Heart left ventricle (tissue), 16 donors: ENCODE measurements at regions not wholly inside any gene's neighbourhood (a gene's known extent, or its start where the extent isn't known, plus 50 kb on each side); places are given as distances from the start of the nearest gene placed in this dataset.

ENCODE experiments used
- ATAC-seq, 4 donors: fragments of 200-7000 bp; cut with Tn5 transposase; one replicate each; pipeline ENCODE4 v1.9.1; 2020 to 2022; ENCODE audit warnings: moderate library complexity in 4 of 4, mild to moderate bottlenecking in 3 of 4, moderate number of reproducible peaks in 1 of 4
- DNase-seq, 5 donors: peaks; one replicate each; pipeline ENCODE4 v3.0.0-alpha.2; 2020
- H3K27ac ChIP-seq, 12 donors: fragments of 200-600 bp; sonication (generic) in 4 of 12; one replicate each; pipeline versions ENCODE4 v1.5.0 to v1.8.0; 2016 to 2022; ENCODE audit warnings: mild to moderate bottlenecking in 2 of 12
- H3K27me3 ChIP-seq, 9 donors: fragments of 200-600 bp; sonication (generic) in 2 of 9; one replicate each; pipeline versions ENCODE4 v1.5.1 to v1.8.0; 2016 to 2022; ENCODE audit warnings: mild to moderate bottlenecking in 3 of 9
- H3K36me3 ChIP-seq, 9 donors: fragments of 200-600 bp; sonication (generic) in 2 of 9; one replicate each; pipeline versions ENCODE4 v1.5.0 to v1.8.0; 2018 to 2022; ENCODE audit warnings: mild to moderate bottlenecking in 2 of 9
- H3K4me1 ChIP-seq, 12 donors: fragments of 200-600 bp; sonication (generic) in 4 of 12; one replicate each; pipeline versions ENCODE4 v1.5.0 to v1.8.0; 2016 to 2022; ENCODE audit warnings: mild to moderate bottlenecking in 3 of 12
- H3K4me3 ChIP-seq, 12 donors: fragments of 200-600 bp; sonication (generic) in 4 of 12; one replicate each; pipeline versions ENCODE4 v1.5.0 to v1.8.0; 2017 to 2022; ENCODE audit warnings: mild to moderate bottlenecking in 9 of 12, moderate library complexity in 4 of 12
- H3K9me3 ChIP-seq, 12 donors: fragments of 200-600 bp; sonication (generic) in 4 of 12; one replicate each; pipeline versions ENCODE4 v1.5.0 to v1.8.0; 2016 to 2022; ENCODE audit warnings: mild to moderate bottlenecking in 1 of 12
- POLR2A ChIP-seq, 2 donors: fragments of 450-650 bp; IDR thresholded peaks; one replicate each; pipeline ENCODE4 v1.6.1; 2017; ENCODE audit warnings: antibody characterized with exemption in 2 of 2, mild to moderate bottlenecking in 2 of 2, moderate library complexity in 2 of 2
- WGBS, 4 donors: extraction: QIAGEN DNeasy Blood & Tissue Kit in 2 of 4; methylation state at CpG; one replicate each; pipeline versions ENCODE4 v1.1.5 to v1.1.7; 2013 to 2018; 5-methylcytosine and 5-hydroxymethylcytosine counted together
- intact Hi-C, 10 donors: fragments of 100-400 bp; cut with DNase I; formaldehyde crosslinking; loops; one replicate each; pipeline versions ENCODE4 v1.11.1 to v1.14.2; 2022
- TF ChIP-seq, protein P1 (sequence below), 12 donors: fragments of 200-600 bp; sonication (generic) in 4 of 12; IDR thresholded peaks; one replicate each; pipeline versions ENCODE4 v1.5.0 to v1.8.0; 2018 to 2022; ENCODE audit warnings: antibody characterized with exemption in 12 of 12, mild to moderate bottlenecking in 5 of 12
- donor health status: ischemic (EF 13 %, LVEDD 7.1; RV severe dilation, severe dysfunction).
- donor health status: healthy with polysubstance abuse.
- donor health status: DM: no; HTN: yes; CAD: no.
- donor health status: DM: no; HTN: no; CAD: no.
- donor health status: ischemic (EF 25% LVEDD 6.9; RV normal size, moderate dysfunction).
- donor health status: ischemic (EF 25% LVEDD 5.7; RV mildly dilated, moderate dysfunction).
- donor health status: healthy.
- donor health status: DM: yes; HTN: yes; CAD: no.
- donor health status: ischemic (EF 35%, LVEDD 5.7; RV mildly dilated, moderate dysfunction).
- donor health status: nonischemic (EF 11% LVEDD 7.7; RV severe dilation, severe dysfunction).
- donor health status: DM: yes; HTN: yes; CAD: no.
- donor health status: PGD.
- donor health status: ischemic (EF 29% LVEDD 5.4; RV normal size, mild dysfunction).
- donor health status: nonischemic (EF 23%, LVEDD 6.1; RV moderate dilation, normal function).

GRCh38 chr4:66927937-66928336, 617.4 kb downstream of the CENPC start:
- DNase-seq (no peak), ATAC-seq (peak in 1 of 4 donors; percentile 66)
- 31 to 44% (median 32%) methylated on average over 3 of the region's 3 CpGs for WGBS, 4 donors
- Histone ChIP-seq H3K27ac (no peak overlapping the region), H3K4me3 (no peak overlapping the region), H3K27me3 (no peaks in the 10 kb centered on the region), H3K36me3 (no peaks in the 10 kb centered on the region), H3K9me3 (no peaks in the 10 kb centered on the region), H3K4me1 (peaks cover 0 to 4% (median 0%) of the 10 kb centered on the region in 12 donors)
- TF ChIP-seq POLR2A (IDR thresholded peaks at IDR 0.05), result no peak
- TF ChIP-seq, protein P1, sequence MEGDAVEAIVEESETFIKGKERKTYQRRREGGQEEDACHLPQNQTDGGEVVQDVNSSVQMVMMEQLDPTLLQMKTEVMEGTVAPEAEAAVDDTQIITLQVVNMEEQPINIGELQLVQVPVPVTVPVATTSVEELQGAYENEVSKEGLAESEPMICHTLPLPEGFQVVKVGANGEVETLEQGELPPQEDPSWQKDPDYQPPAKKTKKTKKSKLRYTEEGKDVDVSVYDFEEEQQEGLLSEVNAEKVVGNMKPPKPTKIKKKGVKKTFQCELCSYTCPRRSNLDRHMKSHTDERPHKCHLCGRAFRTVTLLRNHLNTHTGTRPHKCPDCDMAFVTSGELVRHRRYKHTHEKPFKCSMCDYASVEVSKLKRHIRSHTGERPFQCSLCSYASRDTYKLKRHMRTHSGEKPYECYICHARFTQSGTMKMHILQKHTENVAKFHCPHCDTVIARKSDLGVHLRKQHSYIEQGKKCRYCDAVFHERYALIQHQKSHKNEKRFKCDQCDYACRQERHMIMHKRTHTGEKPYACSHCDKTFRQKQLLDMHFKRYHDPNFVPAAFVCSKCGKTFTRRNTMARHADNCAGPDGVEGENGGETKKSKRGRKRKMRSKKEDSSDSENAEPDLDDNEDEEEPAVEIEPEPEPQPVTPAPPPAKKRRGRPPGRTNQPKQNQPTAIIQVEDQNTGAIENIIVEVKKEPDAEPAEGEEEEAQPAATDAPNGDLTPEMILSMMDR (IDR thresholded peaks at IDR 0.05), result no peak
- intact Hi-C loops, result no loop called here

- H3K27me3 ChIP-seq, result no peaks in the 10 kb centered on the region
- H3K4me3 ChIP-seq, result no peak overlapping the region
- H3K9me3 ChIP-seq, result no peaks in the 10 kb centered on the region
- WGBS, 4 donors, result 91 to 100% (median 94%) methylated on average over 3 of the region's 3 CpGs
- DNase-seq (no peak), ATAC-seq (no peak)
- no peak for TF ChIP-seq POLR2A (IDR thresholded peaks at IDR 0.05)
- TF ChIP-seq, protein P1 (IDR thresholded peaks at IDR 0.05), result no peak
- peaks cover 0 to 4% (median 0%) of the 10 kb centered on the region in 12 donors for H3K4me1 ChIP-seq
- H3K27ac ChIP-seq, result no peak overlapping the region
- intact Hi-C loops, result no loop called here
- no peaks in the 10 kb centered on the region for H3K36me3 ChIP-seq
Observed at GRCh38 chr4:66926687-66927086, 618.6 kb downstream of the CENPC start.

- ATAC-seq, result no peak
- Histone ChIP-seq H3K9me3 (no peaks in the 10 kb centered on the region), H3K4me1 (peaks cover 0 to 4% (median 0%) of the 10 kb centered on the region in 12 donors), H3K27me3 (no peaks in the 10 kb centered on the region), H3K27ac (no peak overlapping the region), H3K4me3 (no peak overlapping the region), H3K36me3 (no peaks in the 10 kb centered on the region)
- no peak for TF ChIP-seq POLR2A (IDR thresholded peaks at IDR 0.05)
- TF ChIP-seq, protein P1 (IDR thresholded peaks at IDR 0.05), result no peak
- intact Hi-C loops, result no loop called here
- DNase-seq, result no peak
Observed at GRCh38 chr4:66923081-66923865, 622.0 kb downstream of the CENPC start.

DNA sequence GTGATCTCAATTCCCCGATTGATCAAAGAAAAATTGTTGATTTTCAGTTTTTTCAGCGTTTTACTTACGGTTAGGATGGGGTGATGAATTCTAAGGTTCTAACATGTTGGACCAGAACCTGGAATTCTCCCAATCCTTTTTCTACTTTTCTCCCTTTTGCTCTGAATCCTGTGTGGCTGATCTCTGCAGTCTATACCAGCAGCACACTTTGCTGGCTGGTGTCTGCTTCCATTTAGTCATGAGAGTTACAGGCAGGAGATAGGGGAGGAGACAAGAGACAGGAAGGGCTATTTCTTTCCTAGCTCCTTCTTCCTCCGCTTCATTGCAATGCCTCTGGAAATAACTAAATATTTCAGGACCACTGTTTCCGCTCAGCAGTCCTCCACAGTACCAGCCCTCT, 623.9 kb downstream of the CENPC start:
- DNase-seq (no peak), ATAC-seq (no peak)
- WGBS, 4 donors, result 61 to 66% (median 62%) methylated on average over 5 of the region's 5 CpGs
- no peak overlapping the region for H3K27ac ChIP-seq
- no peaks in the 10 kb centered on the region for H3K36me3 ChIP-seq
- no peak for TF ChIP-seq POLR2A (IDR thresholded peaks at IDR 0.05)
- TF ChIP-seq, protein P1 (IDR thresholded peaks at IDR 0.05), result no peak
- no peaks in the 10 kb centered on the region for H3K9me3 ChIP-seq
- H3K4me3 ChIP-seq, result no peak overlapping the region
- intact Hi-C loops, result no loop called here
- no peaks in the 10 kb centered on the region for H3K4me1 ChIP-seq
- H3K27me3 ChIP-seq, result no peaks in the 10 kb centered on the region
